Stimulated activated naive CD8-positive, alpha-beta T cell treated with anti-CD3 and anti-CD28 coated beads, Interleukin-15, Interleukin-2, amounts not matched to agents 100 ng/mL and 50 ng/mL, for 24 hours (primary cell): ENCODE measurements at regions not wholly inside any gene's neighbourhood (a gene's known extent, or its start where the extent isn't known, plus 50 kb on each side); places are given as distances from the start of the nearest gene placed in this dataset.
"Not testable (repeated sequence)": the region's sequence is repeated elsewhere in the genome, so short reads cannot be mapped to it uniquely, and the experiment has no call there.

Source experiments
- H3K27ac Mint-ChIP-seq: one replicate; pipeline ENCODE4 v1.8.0; 2021; ENCODE audit warnings: mild to moderate bottlenecking, mixed read lengths
- H3K27me3 Mint-ChIP-seq: one replicate; pipeline ENCODE4 v1.8.0; 2021; ENCODE audit warnings: mixed read lengths
- H3K36me3 Mint-ChIP-seq: one replicate; pipeline ENCODE4 v1.8.0; 2021; ENCODE audit warnings: low read depth, mixed read lengths
- H3K4me1 Mint-ChIP-seq: one replicate; pipeline ENCODE4 v1.8.0; 2021; ENCODE audit warnings: low read depth, mixed read lengths
- H3K4me3 Mint-ChIP-seq: one replicate; pipeline ENCODE4 v1.8.0; 2021; ENCODE audit warnings: mild to moderate bottlenecking, mixed read lengths
- H3K9me3 Mint-ChIP-seq: one replicate; pipeline ENCODE4 v1.8.0; 2021; ENCODE audit warnings: mixed read lengths

GRCh38 chr4:177989503-177990201 lies 547.4 kb upstream of the AGA start:
- Mint-ChIP-seq H3K9me3 (no peaks in the 10 kb centered on the region), H3K36me3 (no peaks in the 10 kb centered on the region), H3K27me3 (no peaks in the 10 kb centered on the region), H3K4me3 (no peak overlapping the region), H3K4me1 (no peaks in the 10 kb centered on the region), H3K27ac (no peak overlapping the region)

GRCh38 chr4:178003098-178003657 lies 560.9 kb upstream of the AGA start:
- H3K9me3 Mint-ChIP-seq: peaks cover 8% of the 10 kb centered on the region
- H3K4me3 Mint-ChIP-seq: no peak overlapping the region
- H3K27me3 Mint-ChIP-seq: no peaks in the 10 kb centered on the region
- H3K4me1 Mint-ChIP-seq: no peaks in the 10 kb centered on the region
- H3K36me3 Mint-ChIP-seq: no peaks in the 10 kb centered on the region
- no peak overlapping the region for H3K27ac Mint-ChIP-seq

GRCh38 chr4:178010596-178010995 lies 568.4 kb upstream of the AGA start:
- Mint-ChIP-seq H3K27me3 (no peaks in the 10 kb centered on the region), H3K27ac (no peak overlapping the region), H3K36me3 (no peaks in the 10 kb centered on the region), H3K9me3 (peaks cover 5% of the 10 kb centered on the region), H3K4me1 (no peaks in the 10 kb centered on the region), H3K4me3 (no peak overlapping the region)

- H3K4me3 Mint-ChIP-seq, H3K4me1 Mint-ChIP-seq, H3K36me3 Mint-ChIP-seq, H3K27ac Mint-ChIP-seq, H3K9me3 Mint-ChIP-seq, H3K27me3 Mint-ChIP-seq: not testable (repeated sequence)
These were observed 572.8 kb upstream of the AGA start for GRCh38 chr4:178015046-178015445.

GRCh38 chr4:178026999-178027398 lies 584.8 kb upstream of the AGA start:
- Mint-ChIP-seq H3K36me3 (no peaks in the 10 kb centered on the region), H3K27me3 (no peaks in the 10 kb centered on the region), H3K4me1 (no peaks in the 10 kb centered on the region), H3K27ac (no peak overlapping the region), H3K4me3 (no peak overlapping the region), H3K9me3 (no peaks in the 10 kb centered on the region)

GRCh38 chr4:178027796-178028195 lies 585.6 kb upstream of the AGA start:
- Mint-ChIP-seq H3K27ac (no peak overlapping the region), H3K9me3 (no peaks in the 10 kb centered on the region), H3K27me3 (no peaks in the 10 kb centered on the region), H3K36me3 (no peaks in the 10 kb centered on the region), H3K4me3 (no peak overlapping the region), H3K4me1 (no peaks in the 10 kb centered on the region)

- no peaks in the 10 kb centered on the region for H3K9me3 Mint-ChIP-seq
- H3K36me3 Mint-ChIP-seq: no peaks in the 10 kb centered on the region
- H3K27ac Mint-ChIP-seq: no peak overlapping the region
- no peak overlapping the region for H3K4me3 Mint-ChIP-seq
- no peaks in the 10 kb centered on the region for H3K27me3 Mint-ChIP-seq
- H3K4me1 Mint-ChIP-seq: no peaks in the 10 kb centered on the region
These were observed 586.2 kb upstream of the AGA start for GRCh38 chr4:178028481-178028880.

- Mint-ChIP-seq H3K36me3 (no peaks in the 10 kb centered on the region), H3K27me3 (no peaks in the 10 kb centered on the region), H3K4me3 (no peak overlapping the region), H3K4me1 (no peaks in the 10 kb centered on the region), H3K9me3 (peaks cover 3% of the 10 kb centered on the region), H3K27ac (no peak overlapping the region)
These were observed 595.4 kb upstream of the AGA start for GRCh38 chr4:178037459-178038214.

- Mint-ChIP-seq H3K27ac (no peak overlapping the region), H3K36me3 (no peaks in the 10 kb centered on the region), H3K4me3 (no peak overlapping the region), H3K4me1 (no peaks in the 10 kb centered on the region), H3K9me3 (peaks cover 6% of the 10 kb centered on the region), H3K27me3 (no peaks in the 10 kb centered on the region)
These were observed 614.8 kb upstream of the AGA start for GRCh38 chr4:178056996-178057395.

- H3K27me3 Mint-ChIP-seq: no peaks in the 10 kb centered on the region
- no peaks in the 10 kb centered on the region for H3K4me1 Mint-ChIP-seq
- H3K9me3 Mint-ChIP-seq: no peaks in the 10 kb centered on the region
- no peak overlapping the region for H3K27ac Mint-ChIP-seq
- no peak overlapping the region for H3K4me3 Mint-ChIP-seq
- H3K36me3 Mint-ChIP-seq: no peaks in the 10 kb centered on the region
These were observed 621.3 kb upstream of the AGA start for GRCh38 chr4:178063568-178063967.

- Mint-ChIP-seq H3K27me3 (no peaks in the 10 kb centered on the region), H3K27ac (no peak overlapping the region), H3K36me3 (no peaks in the 10 kb centered on the region), H3K4me1 (no peaks in the 10 kb centered on the region), H3K4me3 (no peak overlapping the region), H3K9me3 (no peaks in the 10 kb centered on the region)
These were observed 624.2 kb upstream of the AGA start for GRCh38 chr4:178066338-178066941.

GRCh38 chr4:178068136-178068535 lies 625.9 kb upstream of the AGA start:
- Mint-ChIP-seq H3K27ac (no peak overlapping the region), H3K4me1 (no peaks in the 10 kb centered on the region), H3K9me3 (no peaks in the 10 kb centered on the region), H3K27me3 (no peaks in the 10 kb centered on the region), H3K4me3 (no peak overlapping the region), H3K36me3 (no peaks in the 10 kb centered on the region)

- Mint-ChIP-seq H3K27me3 (no peaks in the 10 kb centered on the region), H3K27ac (no peak overlapping the region), H3K4me1 (no peaks in the 10 kb centered on the region), H3K9me3 (peaks cover 4% of the 10 kb centered on the region), H3K4me3 (no peak overlapping the region), H3K36me3 (no peaks in the 10 kb centered on the region)
These were observed 627.9 kb upstream of the AGA start for GRCh38 chr4:178070163-178070562.

- Mint-ChIP-seq H3K36me3 (no peaks in the 10 kb centered on the region), H3K27me3 (no peaks in the 10 kb centered on the region), H3K27ac (no peak overlapping the region), H3K4me1 (no peaks in the 10 kb centered on the region), H3K9me3 (peaks cover 14% of the 10 kb centered on the region), H3K4me3 (no peak overlapping the region)
These were observed 638.1 kb upstream of the AGA start for GRCh38 chr4:178080312-178080711.

- Mint-ChIP-seq H3K27me3 (no peaks in the 10 kb centered on the region), H3K36me3 (no peaks in the 10 kb centered on the region), H3K27ac (no peak overlapping the region), H3K4me1 (no peaks in the 10 kb centered on the region), H3K9me3 (peaks cover 16% of the 10 kb centered on the region), H3K4me3 (no peak overlapping the region)
These were observed 638.9 kb upstream of the AGA start for GRCh38 chr4:178081176-178081575.
